ENCODE measurements at regions not wholly inside any gene's neighbourhood (a gene's known extent, or its start where the extent isn't known, plus 50 kb on each side); places are given as distances from the start of the nearest gene placed in this dataset.

- TF ChIP-seq RBBP5 (IDR thresholded peaks at IDR 0.05; ENCODE audit: borderline replicate concordance, insufficient read depth, low read length, poor library complexity, severe bottlenecking) (no peak), ZNF696 (CRISPR knock-in tag; conservative IDR thresholded peaks at IDR 0.05) (no peak), FOS (IDR thresholded peaks at IDR 0.05; ENCODE audit: extremely low read depth, insufficient read length) (no peak), LEF1 (IDR thresholded peaks at IDR 0.05) (no peak), ZNF512 (tag; IDR thresholded peaks at IDR 0.05) (no peak), GATAD2A (IDR thresholded peaks at IDR 0.05) (no peak), HES1 (IDR thresholded peaks at IDR 0.05; ENCODE audit: low read depth) (no peak)
Measured at GRCh38 chr1:95475686-95476457, 241.9 kb downstream of the RWDD3 start (continued).

GRCh38 chr1:95496307-95496706 lies 262.3 kb downstream of the RWDD3 start:
- no peaks in the 10 kb centered on the region for H3K36me3 ChIP-seq (ENCODE audit: control insufficient read depth, insufficient read depth, low read length)
- H3K9me3 ChIP-seq (replicated peaks; ENCODE audit: control insufficient read depth, insufficient read depth, low read depth, low read length): no peaks in the 10 kb centered on the region
- CTCF ChIA-PET (ENCODE audit: low intra/inter-chr PET ratio): no interaction called here
- H4K20me1 ChIP-seq (replicated peaks; ENCODE audit: control insufficient read depth, insufficient read depth, low read length): no peaks in the 10 kb centered on the region
- H3K27me3 ChIP-seq (ENCODE audit: control insufficient read depth in 2 of 2, insufficient read depth in 2 of 2, low read length in 2 of 2): no peaks in the 10 kb centered on the region
- no peak overlapping the region for H3K4me2 ChIP-seq (ENCODE audit: insufficient read depth, low read length)
- no peak overlapping the region for H3K4me3 ChIP-seq
- no peaks in the 10 kb centered on the region for H3K79me2 ChIP-seq (ENCODE audit: control insufficient read depth, insufficient read depth, low read length)
- H3K9me1 ChIP-seq (ENCODE audit: control insufficient read depth, insufficient read depth, low read length): no peaks in the 10 kb centered on the region
- WGBS (ENCODE audit: insufficient coverage, low coverage, missing lambda C conversion rate): 1% methylated on average over 6 of the region's 6 CpGs
- ATAC-seq: no peak
- no TSS peak for BruUV-seq (replicated peaks)
- in situ Hi-C loops (cut with MboI) (no loop called here), intact Hi-C loops (cut with micrococcal nuclease) (no loop called here)
- FAIRE-seq: no peak
- H3K9ac ChIP-seq (ENCODE audit: insufficient read depth in 1 of 2, low read depth in 2 of 2, low read length in 2 of 2): no peak overlapping the region
- no peak for TF ChIP-seq KDM5B (IDR thresholded peaks at IDR 0.05; ENCODE audit: insufficient replicate concordance, low read depth, low read length)
- no peak for TF ChIP-seq ZZZ3 (IDR thresholded peaks at IDR 0.05)
- TF ChIP-seq ZNF280A (IDR thresholded peaks at IDR 0.05; ENCODE audit: low read depth, partially characterized antibody): no peak
- TF ChIP-seq RBM15 (IDR thresholded peaks at IDR 0.05; ENCODE audit: insufficient read depth, low read length): no peak
- no peak for TF ChIP-seq RBM39 (optimal IDR thresholded peaks at IDR 0.05; ENCODE audit: low read depth, low read length)
- no peak overlapping the region for H3K27ac ChIP-seq (ENCODE audit: extremely low read depth, low read depth, low read length)
- no peak for DNase-seq (ENCODE audit: extremely low read depth in 1 of 4, low spot score in 3 of 4)
- H2AFZ ChIP-seq (ENCODE audit: low read depth, low read length): no peak overlapping the region
- POLR2A ChIA-PET: no interaction called here
- H3K4me1 ChIP-seq (replicated peaks in 1 of 2; ENCODE audit: control insufficient read depth in 2 of 2, insufficient read depth in 2 of 2, low read length in 2 of 2): no peaks in the 10 kb centered on the region
